Dendritic cell treated with granulocyte-macrophage colony-stimulating factor and Interleukin-4, amounts not matched to agents 40 ng/mL and 50 ng/mL, for 4 days (primary cell): ENCODE measurements at regions not wholly inside any gene's neighbourhood (a gene's known extent, or its start where the extent isn't known, plus 50 kb on each side); places are given as distances from the start of the nearest gene placed in this dataset.
"Not testable (repeated sequence)": the region's sequence is repeated elsewhere in the genome, so short reads cannot be mapped to it uniquely, and the experiment has no call there.

Source experiments
- H3K27ac Mint-ChIP-seq: one replicate; pipeline ENCODE4 v1.8.0; 2022; ENCODE audit warnings: mild to moderate bottlenecking, mixed read lengths
- H3K27me3 Mint-ChIP-seq: one replicate; pipeline ENCODE4 v1.8.0; 2022; ENCODE audit warnings: mild to moderate bottlenecking, mixed read lengths
- H3K36me3 Mint-ChIP-seq: one replicate; pipeline ENCODE4 v1.8.0; 2022; ENCODE audit warnings: low read depth, mixed read lengths
- H3K4me1 Mint-ChIP-seq: one replicate; pipeline ENCODE4 v1.8.0; 2022; ENCODE audit warnings: low read depth, mixed read lengths
- H3K4me3 Mint-ChIP-seq: one replicate; pipeline ENCODE4 v1.8.0; 2022; ENCODE audit warnings: mild to moderate bottlenecking, moderate library complexity, mixed read lengths
- H3K9me3 Mint-ChIP-seq: one replicate; pipeline ENCODE4 v1.8.0; 2022; ENCODE audit warnings: mixed read lengths
- intact Hi-C: fragments of 100-400 bp; cut with micrococcal nuclease; formaldehyde crosslinking; loops from one replicate; pipeline ENCODE4 v1.15.0; 2022

- peaks cover 9% of the 10 kb centered on the region for H3K4me1 Mint-ChIP-seq
- H3K27me3 Mint-ChIP-seq = no peaks in the 10 kb centered on the region
- intact Hi-C loops = no loop called here
- no peaks in the 10 kb centered on the region for H3K36me3 Mint-ChIP-seq
- H3K4me3 Mint-ChIP-seq = no peak overlapping the region
- H3K9me3 Mint-ChIP-seq = peaks cover 15% of the 10 kb centered on the region
- H3K27ac Mint-ChIP-seq = no peak overlapping the region
These were observed 337.1 kb upstream of the MAN1A1 start for GRCh38 chr6:119686644-119687043.

- H3K27ac Mint-ChIP-seq = no peak overlapping the region
- H3K4me3 Mint-ChIP-seq = no peak overlapping the region
- peaks cover 15% of the 10 kb centered on the region for H3K9me3 Mint-ChIP-seq
- H3K4me1 Mint-ChIP-seq = peaks cover 9% of the 10 kb centered on the region
- H3K36me3 Mint-ChIP-seq = no peaks in the 10 kb centered on the region
- intact Hi-C loops = no loop called here
- H3K27me3 Mint-ChIP-seq = no peaks in the 10 kb centered on the region
These were observed 336.7 kb upstream of the MAN1A1 start for GRCh38 chr6:119686240-119686639.

- Mint-ChIP-seq H3K36me3 (no peaks in the 10 kb centered on the region), H3K9me3 (no peaks in the 10 kb centered on the region), H3K4me1 (peaks cover 9% of the 10 kb centered on the region), H3K4me3 (no peak overlapping the region), H3K27me3 (no peaks in the 10 kb centered on the region), H3K27ac (no peak overlapping the region)
- intact Hi-C loops = no loop called here
These were observed 334.1 kb upstream of the MAN1A1 start for GRCh38 chr6:119683671-119684070.

GRCh38 chr6:119683031-119683430, 333.5 kb upstream of the MAN1A1 start:
- H3K36me3 Mint-ChIP-seq = no peaks in the 10 kb centered on the region
- no peak overlapping the region for H3K27ac Mint-ChIP-seq
- no peaks in the 10 kb centered on the region for H3K27me3 Mint-ChIP-seq
- no peak overlapping the region for H3K4me3 Mint-ChIP-seq
- H3K9me3 Mint-ChIP-seq = no peaks in the 10 kb centered on the region
- intact Hi-C loops = no loop called here
- peaks cover 9% of the 10 kb centered on the region for H3K4me1 Mint-ChIP-seq

GRCh38 chr6:119678961-119679360, 329.4 kb upstream of the MAN1A1 start:
- intact Hi-C loops = no loop called here
- Mint-ChIP-seq H3K4me3 (no peak overlapping the region), H3K27me3 (no peaks in the 10 kb centered on the region), H3K36me3 (no peaks in the 10 kb centered on the region), H3K27ac (no peak overlapping the region), H3K9me3 (no peaks in the 10 kb centered on the region), H3K4me1 (peaks cover 4% of the 10 kb centered on the region)

- H3K4me1 Mint-ChIP-seq = peaks cover 7% of the 10 kb centered on the region
- no peaks in the 10 kb centered on the region for H3K9me3 Mint-ChIP-seq
- no peaks in the 10 kb centered on the region for H3K36me3 Mint-ChIP-seq
- H3K4me3 Mint-ChIP-seq = no peak overlapping the region
- no peaks in the 10 kb centered on the region for H3K27me3 Mint-ChIP-seq
- H3K27ac Mint-ChIP-seq = no peak overlapping the region
- intact Hi-C loops = no loop called here
These were observed 327.8 kb upstream of the MAN1A1 start for GRCh38 chr6:119677384-119677783.

GRCh38 chr6:119676961-119677360, 327.4 kb upstream of the MAN1A1 start:
- peaks cover 7% of the 10 kb centered on the region for H3K4me1 Mint-ChIP-seq
- intact Hi-C loops = no loop called here
- no peaks in the 10 kb centered on the region for H3K27me3 Mint-ChIP-seq
- no peaks in the 10 kb centered on the region for H3K9me3 Mint-ChIP-seq
- no peak overlapping the region for H3K27ac Mint-ChIP-seq
- H3K4me3 Mint-ChIP-seq = no peak overlapping the region
- no peaks in the 10 kb centered on the region for H3K36me3 Mint-ChIP-seq

GRCh38 chr6:119676230-119676629, 326.7 kb upstream of the MAN1A1 start:
- Mint-ChIP-seq H3K36me3 (no peaks in the 10 kb centered on the region), H3K27me3 (peaks cover under 1% of the 10 kb centered on the region), H3K4me3 (no peak overlapping the region), H3K9me3 (no peaks in the 10 kb centered on the region), H3K27ac (no peak overlapping the region), H3K4me1 (peaks cover 7% of the 10 kb centered on the region)
- intact Hi-C loops = no loop called here

- intact Hi-C loops = loop anchor here (5.0 kb wide), 1 partner anchor 321 kb away; no protein-coding TSS in a partner anchor
These were observed 324.2 kb upstream of the MAN1A1 start for GRCh38 chr6:119673741-119674140.

GRCh38 chr6:119672725-119673124, 323.2 kb upstream of the MAN1A1 start:
- Mint-ChIP-seq H3K27me3 (peaks cover 4% of the 10 kb centered on the region), H3K9me3 (no peaks in the 10 kb centered on the region), H3K36me3 (no peaks in the 10 kb centered on the region), H3K27ac (no peak overlapping the region), H3K4me3 (no peak overlapping the region), H3K4me1 (peaks cover 7% of the 10 kb centered on the region)
- intact Hi-C loops = loop anchor here (5.0 kb wide), 1 partner anchor 320 kb away; no protein-coding TSS in a partner anchor

More at GRCh38 chr6:119673741-119674140, 324.2 kb upstream of the MAN1A1 start:
- peaks cover 4% of the 10 kb centered on the region for H3K27me3 Mint-ChIP-seq
- peaks cover 7% of the 10 kb centered on the region for H3K4me1 Mint-ChIP-seq
- H3K9me3 Mint-ChIP-seq = no peaks in the 10 kb centered on the region
- H3K4me3 Mint-ChIP-seq = no peak overlapping the region
- H3K36me3 Mint-ChIP-seq = no peaks in the 10 kb centered on the region
- H3K27ac Mint-ChIP-seq = no peak overlapping the region

- H3K27ac Mint-ChIP-seq = no peak overlapping the region
- H3K27me3 Mint-ChIP-seq = peaks cover 4% of the 10 kb centered on the region
- peaks cover 7% of the 10 kb centered on the region for H3K4me1 Mint-ChIP-seq
- H3K36me3 Mint-ChIP-seq = no peaks in the 10 kb centered on the region
- H3K4me3 Mint-ChIP-seq = no peak overlapping the region
- H3K9me3 Mint-ChIP-seq = no peaks in the 10 kb centered on the region
- intact Hi-C loops = loop anchor here (5.0 kb wide), 1 partner anchor 319 kb away; no protein-coding TSS in a partner anchor
These were observed 321.5 kb upstream of the MAN1A1 start for GRCh38 chr6:119671105-119671504.

GRCh38 chr6:119669221-119669620, 319.7 kb upstream of the MAN1A1 start:
- H3K36me3 Mint-ChIP-seq = no peaks in the 10 kb centered on the region
- no peak overlapping the region for H3K4me3 Mint-ChIP-seq
- intact Hi-C loops = loop anchor here (5.0 kb wide), 1 partner anchor 222 kb away; no protein-coding TSS in a partner anchor
- H3K27ac Mint-ChIP-seq = no peak overlapping the region
- H3K27me3 Mint-ChIP-seq = peaks cover 4% of the 10 kb centered on the region
- H3K9me3 Mint-ChIP-seq = no peaks in the 10 kb centered on the region
- H3K4me1 Mint-ChIP-seq = peaks cover 6% of the 10 kb centered on the region

GRCh38 chr6:119665432-119665831, 315.9 kb upstream of the MAN1A1 start:
- intact Hi-C loops = loop anchor here (5.0 kb wide), 1 partner anchor 218 kb away; no protein-coding TSS in a partner anchor
- H3K36me3 Mint-ChIP-seq, H3K9me3 Mint-ChIP-seq, H3K4me3 Mint-ChIP-seq, H3K27ac Mint-ChIP-seq, H3K4me1 Mint-ChIP-seq, H3K27me3 Mint-ChIP-seq: not testable (repeated sequence)

- Mint-ChIP-seq H3K27me3 (no peaks in the 10 kb centered on the region), H3K27ac (no peak overlapping the region), H3K9me3 (no peaks in the 10 kb centered on the region), H3K4me1 (no peaks in the 10 kb centered on the region), H3K36me3 (no peaks in the 10 kb centered on the region), H3K4me3 (no peak overlapping the region)
- intact Hi-C loops = no loop called here
These were observed 312.1 kb upstream of the MAN1A1 start for GRCh38 chr6:119661628-119662027.

GRCh38 chr6:119661078-119661477, 311.5 kb upstream of the MAN1A1 start:
- no peaks in the 10 kb centered on the region for H3K36me3 Mint-ChIP-seq

More at GRCh38 chr6:119661078-119661477, 311.5 kb upstream of the MAN1A1 start:
- intact Hi-C loops = no loop called here
- no peak overlapping the region for H3K27ac Mint-ChIP-seq
- no peaks in the 10 kb centered on the region for H3K9me3 Mint-ChIP-seq
- H3K27me3 Mint-ChIP-seq = no peaks in the 10 kb centered on the region
- H3K4me1 Mint-ChIP-seq = no peaks in the 10 kb centered on the region
- H3K4me3 Mint-ChIP-seq = no peak overlapping the region
